Transverse colon (tissue), 4 donors: ENCODE measurements at regions not wholly inside any gene's neighbourhood (a gene's known extent, or its start where the extent isn't known, plus 50 kb on each side); places are given as distances from the start of the nearest gene placed in this dataset.

Experiments used
- DNase-seq: peaks from one replicate; pipeline ENCODE4 v3.0.0-alpha.2; 2019
- H3K27ac ChIP-seq, 4 donors: fragments of 200-600 bp; sonication (generic); 2 replicates each; pipeline ENCODE4 v1.5.1; 2016 to 2018; ENCODE audit warnings: inconsistent platforms in 4 of 4
- H3K27me3 ChIP-seq: fragments of 200-600 bp; sonication (generic); 2 replicates; pipeline ENCODE4 v1.5.1; 2017; ENCODE audit warnings: inconsistent platforms
- H3K36me3 ChIP-seq, 4 donors: fragments of 200-600 bp; sonication (generic); 2 replicates each; pipeline ENCODE4 v1.5.1; 2017 to 2019; ENCODE audit warnings: inconsistent platforms in 4 of 4
- H3K4me1 ChIP-seq, 4 donors: fragments of 200-600 bp; sonication (generic); 2 replicates each; pipeline ENCODE4 v1.5.1; 2017 to 2020; ENCODE audit warnings: inconsistent platforms in 4 of 4
- H3K4me3 ChIP-seq, 4 donors: fragments of 200-600 bp; sonication (generic); 1 replicate in 1 of 4; 2 replicates in 3 of 4; pipeline versions ENCODE4 v1.5.1 to v1.6.1; 2017 to 2019; ENCODE audit warnings: inconsistent platforms in 4 of 4
- H3K9me3 ChIP-seq, 2 donors: fragments of 200-600 bp; sonication (generic); 2 replicates each; pipeline ENCODE4 v1.5.1; 2017 to 2019; ENCODE audit warnings: inconsistent platforms in 2 of 2
- CTCF ChIP-seq, 5 experiments: fragments of 200-600 bp in 3 of 5; fragments of 450-650 bp in 2 of 5; sonication (generic) in 3 of 5; IDR thresholded peaks; 1 replicate in 2 of 5; 2 replicates in 3 of 5; pipeline ENCODE4 v1.5.1; 2016 to 2017; ENCODE audit warnings: antibody characterized with exemption in 5 of 5, inconsistent platforms in 3 of 5, mild to moderate bottlenecking in 2 of 5, moderate library complexity in 1 of 5
- EP300 ChIP-seq: sonication (generic); formaldehyde crosslinking; IDR thresholded peaks from one replicate; pipeline ENCODE4 v1.6.1; 2017; ENCODE audit warnings: antibody characterized with exemption, low read depth
- POLR2A ChIP-seq: fragments of 450-650 bp; IDR thresholded peaks from one replicate; pipeline ENCODE4 v1.6.1; 2016; ENCODE audit warnings: antibody characterized with exemption, mild to moderate bottlenecking, moderate library complexity
- POLR2AphosphoS5 ChIP-seq, 3 donors: sonication (generic); formaldehyde crosslinking; IDR thresholded peaks; one replicate each; pipeline ENCODE4 v1.6.1; 2016; ENCODE audit warnings: antibody characterized with exemption in 3 of 3
- WGBS, 2 donors: methylation state at CpG; one replicate each; pipeline ENCODE4 v1.1.5; 2018; ENCODE audit warnings: low coverage in 1 of 2; 5-methylcytosine and 5-hydroxymethylcytosine counted together
- in situ Hi-C, 4 donors: fragments of 200-750 bp; cut with MboI; loops; one replicate each; pipeline versions ENCODE4 v1.15.0 to v1.15.1; 2017; ENCODE audit warnings: low sequenced_read_pairs in 3 of 4, low pct_ligation_motif_present in 1 of 4, low pct_unique_long_range_greater_than_20kb in 1 of 4
- intact Hi-C: fragments of 100-400 bp; cut with DNase I; formaldehyde crosslinking; loops from one replicate; pipeline ENCODE4 v1.15.1; 2023; ENCODE audit warnings: low total_unique reads

GRCh38 chr12:77243345-77243744, 178.0 kb upstream of the E2F7 start:
- Histone ChIP-seq H3K4me1 (peaks cover 0 to 19% (median 2%) of the 10 kb centered on the region in 4 donors), H3K4me3 (no peak overlapping the region), H3K36me3 (no peaks in the 10 kb centered on the region), H3K27me3 (no peaks in the 10 kb centered on the region), H3K27ac (peak overlapping the region; percentile 52 to 67 (median 63)), H3K9me3 (no peaks in the 10 kb centered on the region)
- DNase-seq = no peak
- WGBS, 2 donors = 51 to 52% methylated on average over 4 of the region's 4 CpGs
- intact Hi-C loops (no loop called here), in situ Hi-C loops (no loop called here)
- no peak for TF ChIP-seq EP300
- no peak for TF ChIP-seq POLR2AphosphoS5 (IDR thresholded peaks at IDR 0.05)

- Histone ChIP-seq H3K4me1 (peaks cover 0 to 24% (median 2%) of the 10 kb centered on the region in 4 donors), H3K36me3 (no peaks in the 10 kb centered on the region), H3K9me3 (no peaks in the 10 kb centered on the region), H3K27ac (no peak overlapping the region), H3K4me3 (no peak overlapping the region), H3K27me3 (no peaks in the 10 kb centered on the region)
- in situ Hi-C loops (no loop called here), intact Hi-C loops (no loop called here)
- DNase-seq = no peak
- TF ChIP-seq CTCF (IDR thresholded peaks at IDR 0.05) (no peak), POLR2AphosphoS5 (IDR thresholded peaks at IDR 0.05) (no peak), POLR2A (no peak), EP300 (no peak)
- WGBS, 2 donors = 95% methylated on average over 1 of the region's 1 CpG; no CpG with 5 or more reads in 1 of the 2 donors
Measured at GRCh38 chr12:77239617-77240016, 174.2 kb upstream of the E2F7 start.

GRCh38 chr12:77238335-77238734, 173.0 kb upstream of the E2F7 start:
- peaks cover 0 to 19% (median 0%) of the 10 kb centered on the region in 4 donors for H3K4me1 ChIP-seq

GRCh38 chr12:77237896-77238295, 172.5 kb upstream of the E2F7 start:
- H3K27me3 ChIP-seq = no peaks in the 10 kb centered on the region
- H3K36me3 ChIP-seq = no peaks in the 10 kb centered on the region
- TF ChIP-seq POLR2AphosphoS5 (IDR thresholded peaks at IDR 0.05) (no peak), POLR2A (no peak), CTCF (IDR thresholded peaks at IDR 0.05) (no peak), EP300 (no peak)
- in situ Hi-C loops (no loop called here), intact Hi-C loops (no loop called here)
- no peaks in the 10 kb centered on the region for H3K9me3 ChIP-seq
- no peak overlapping the region for H3K4me3 ChIP-seq
- no peak for DNase-seq
- 90% methylated on average over 1 of the region's 1 CpG; no CpG with 5 or more reads in 1 of the 2 donors for WGBS, 2 donors
- H3K27ac ChIP-seq = peak overlapping the region in 2 of 4 donors; percentile 5 to 32
- peaks cover 0 to 16% (median 0%) of the 10 kb centered on the region in 4 donors for H3K4me1 ChIP-seq

More at GRCh38 chr12:77238335-77238734, 173.0 kb upstream of the E2F7 start:
- no peaks in the 10 kb centered on the region for H3K27me3 ChIP-seq
- intact Hi-C loops (no loop called here), in situ Hi-C loops (no loop called here)
- H3K27ac ChIP-seq = peak overlapping the region in 2 of 4 donors; percentile 5 to 32
- no peaks in the 10 kb centered on the region for H3K36me3 ChIP-seq
- DNase-seq = no peak
- no peak overlapping the region for H3K4me3 ChIP-seq
- no peak for TF ChIP-seq POLR2A
- no peak for TF ChIP-seq EP300
- TF ChIP-seq POLR2AphosphoS5 (IDR thresholded peaks at IDR 0.05) = no peak
- TF ChIP-seq CTCF (IDR thresholded peaks at IDR 0.05) = no peak
- 22 to 31% methylated on average over 2 of the region's 2 CpGs for WGBS, 2 donors
- no peaks in the 10 kb centered on the region for H3K9me3 ChIP-seq

GRCh38 chr12:77236066-77236465, 170.7 kb upstream of the E2F7 start:
- Histone ChIP-seq H3K4me1 (peaks cover 0 to 24% (median 4%) of the 10 kb centered on the region in 4 donors), H3K36me3 (no peaks in the 10 kb centered on the region), H3K9me3 (no peaks in the 10 kb centered on the region), H3K27ac (no peak overlapping the region), H3K4me3 (no peak overlapping the region), H3K27me3 (no peaks in the 10 kb centered on the region)
- no peak for DNase-seq
- TF ChIP-seq EP300 (no peak), CTCF (IDR thresholded peaks at IDR 0.05) (no peak), POLR2AphosphoS5 (IDR thresholded peaks at IDR 0.05) (no peak), POLR2A (no peak)
- in situ Hi-C loops (no loop called here), intact Hi-C loops (no loop called here)
